WTC11 (cell line): ENCODE measurements at regions not wholly inside any gene's neighbourhood (a gene's known extent, or its start where the extent isn't known, plus 50 kb on each side); places are given as distances from the start of the nearest gene placed in this dataset.
A peak's percentile ranks its signal among the peaks of the same experiment; 100 is the strongest.
"Not testable (repeated sequence)": the region's sequence is repeated elsewhere in the genome, so short reads cannot be mapped to it uniquely, and the experiment has no call there.

Experiments used
- ATAC-seq: fragments of 200-7000 bp; cut with Tn5 transposase; 2 replicates; pipeline ENCODE4 v1.10.0; 2021; ENCODE audit warnings: mild to moderate bottlenecking, moderate library complexity
- CTCF ChIA-PET: fragments of 300-600 bp; sonication (Branson Sonifier 250); formaldehyde crosslinking; loops from one replicate; lab custom pipeline; 2021; ENCODE audit warnings: antibody characterized with exemption; lab: Charles Lee
- POLR2A ChIA-PET: fragments of 350-600 bp; sonication (Branson Sonifier 250); formaldehyde crosslinking; loops from one replicate; lab custom pipeline; 2021; ENCODE audit warnings: antibody characterized with exemption; lab: Charles Lee
- DNase-seq: peaks from one replicate; pipeline ENCODE4 v3.0.0; 2021; ENCODE audit warnings: low spot score
- H3K27ac Mint-ChIP-seq: 2 replicates; pipeline ENCODE4 v1.8.0; 2021; ENCODE audit warnings: mixed read lengths
- H3K27me3 Mint-ChIP-seq: 2 replicates; pipeline ENCODE4 v1.8.0; 2021; ENCODE audit warnings: low read depth, mild to moderate bottlenecking, moderate library complexity, mixed read lengths
- H3K36me3 Mint-ChIP-seq: 2 replicates; pipeline ENCODE4 v1.8.0; 2021; ENCODE audit warnings: mixed read lengths
- H3K4me1 Mint-ChIP-seq: 2 replicates; pipeline ENCODE4 v1.8.0; 2022; ENCODE audit warnings: mixed read lengths
- H3K4me3 Mint-ChIP-seq: 2 replicates; pipeline ENCODE4 v1.8.0; 2021; ENCODE audit warnings: mild to moderate bottlenecking, moderate library complexity, mixed read lengths
- H3K9me3 Mint-ChIP-seq: 2 replicates; pipeline ENCODE4 v1.8.0; 2021; ENCODE audit warnings: mixed read lengths
- ATF1 ChIP-seq: sonication (generic); formaldehyde crosslinking; IDR thresholded peaks from 2 replicates; pipeline ENCODE4 v1.8.1; 2023; ENCODE audit warnings: mild to moderate bottlenecking, moderate library complexity, missing genetic modification reagents
- CBFB ChIP-seq: sonication (generic); formaldehyde crosslinking; IDR thresholded peaks from 2 replicates; pipeline ENCODE4 v1.8.1; 2022; ENCODE audit warnings: mild to moderate bottlenecking, low read depth, missing genetic modification reagents
- FOXP1 ChIP-seq: sonication (generic); formaldehyde crosslinking; IDR thresholded peaks from 2 replicates; pipeline ENCODE4 v1.8.0; 2022; ENCODE audit warnings: missing genetic modification reagents, mild to moderate bottlenecking, moderate library complexity, borderline replicate concordance
- NFE2L1 ChIP-seq: sonication (generic); formaldehyde crosslinking; IDR thresholded peaks from 2 replicates; pipeline ENCODE4 v1.8.1; 2023; ENCODE audit warnings: missing genetic modification reagents
- NR2C2 ChIP-seq: sonication (generic); formaldehyde crosslinking; IDR thresholded peaks from 2 replicates; pipeline ENCODE4 v1.8.0; 2022; ENCODE audit warnings: mild to moderate bottlenecking, missing genetic modification reagents
- OVOL2 ChIP-seq: fragments of 250-450 bp; sonication (Bioruptor Pico); IDR thresholded peaks from 2 replicates; pipeline ENCODE4 v1.9.0; 2021; ENCODE audit warnings: mild to moderate bottlenecking, borderline replicate concordance
- SP1 ChIP-seq: sonication (generic); formaldehyde crosslinking; conservative IDR thresholded peaks from 2 replicates; pipeline ENCODE4 v1.8.1; 2022; ENCODE audit warnings: missing genetic modification reagents
- TCF7 ChIP-seq: sonication (generic); formaldehyde crosslinking; IDR thresholded peaks from 2 replicates; pipeline ENCODE4 v1.8.0; 2022; ENCODE audit warnings: mild to moderate bottlenecking, low read depth, missing genetic modification reagents, moderate library complexity
- TP53 ChIP-seq: sonication (generic); formaldehyde crosslinking; IDR thresholded peaks from 2 replicates; pipeline ENCODE4 v1.8.1; 2023; ENCODE audit warnings: mild to moderate bottlenecking, missing genetic modification reagents
- ZNF138 ChIP-seq: sonication (generic); formaldehyde crosslinking; conservative IDR thresholded peaks from 2 replicates; pipeline ENCODE4 v1.8.1; 2022; ENCODE audit warnings: mild to moderate bottlenecking, moderate library complexity, missing genetic modification reagents
- ZNF219 ChIP-seq: sonication (generic); formaldehyde crosslinking; IDR thresholded peaks from 2 replicates; pipeline ENCODE4 v1.8.0; 2023; ENCODE audit warnings: missing genetic modification reagents, mild to moderate bottlenecking, borderline replicate concordance
- ZNF263 ChIP-seq: sonication (generic); formaldehyde crosslinking; IDR thresholded peaks from 2 replicates; pipeline ENCODE4 v1.8.1; 2022; ENCODE audit warnings: low read depth, mild to moderate bottlenecking, moderate library complexity, missing genetic modification reagents
- ZNF396 ChIP-seq: fragments of 250-450 bp; sonication (Bioruptor Pico); IDR thresholded peaks from 2 replicates; pipeline ENCODE4 v1.8.0; 2021; ENCODE audit warnings: mild to moderate bottlenecking, moderate library complexity, borderline replicate concordance
- ZNF423 ChIP-seq: fragments of 250-450 bp; sonication (Bioruptor Pico); IDR thresholded peaks from 2 replicates; pipeline ENCODE4 v2.1.2; 2022; ENCODE audit warnings: mild to moderate bottlenecking, moderate library complexity
- TF ChIP-seq, protein P1 (sequence below): sonication (generic); formaldehyde crosslinking; conservative IDR thresholded peaks from 2 replicates; pipeline ENCODE4 v1.8.1; 2022; ENCODE audit warnings: mild to moderate bottlenecking, missing genetic modification reagents
- TF ChIP-seq, protein P2 (sequence below): fragments of 250-450 bp; sonication (Bioruptor Pico); IDR thresholded peaks from 2 replicates; pipeline ENCODE4 v1.9.0; 2021; ENCODE audit warnings: mild to moderate bottlenecking, borderline replicate concordance
- TF ChIP-seq, protein P3 (sequence below): sonication (generic); formaldehyde crosslinking; IDR thresholded peaks from 2 replicates; pipeline ENCODE4 v1.8.1; 2023; ENCODE audit warnings: mild to moderate bottlenecking, missing genetic modification reagents, borderline replicate concordance
- TF ChIP-seq, protein P4 (sequence below): sonication (generic); formaldehyde crosslinking; IDR thresholded peaks from 2 replicates; pipeline ENCODE4 v1.8.0; 2022; ENCODE audit warnings: mild to moderate bottlenecking, missing genetic modification reagents

DNA sequence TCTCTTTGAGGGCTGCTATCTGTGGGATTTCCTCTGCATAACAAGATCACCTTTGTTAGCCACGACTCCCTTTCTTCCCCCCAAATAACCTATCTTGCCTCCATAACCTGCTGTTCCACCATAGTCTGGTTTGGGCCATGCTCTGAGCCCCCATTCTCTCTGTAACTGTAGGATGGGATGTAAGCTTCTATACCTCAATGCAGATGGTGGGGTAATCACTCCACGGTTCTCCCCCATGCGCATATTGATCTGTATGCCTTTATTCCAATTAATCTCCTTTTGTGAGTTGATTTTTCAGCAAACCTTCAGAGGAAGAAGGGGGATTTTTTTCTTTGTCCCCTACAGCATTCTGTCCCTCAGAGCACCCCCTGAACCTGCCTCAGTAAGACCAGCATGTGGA is 170.1 kb upstream of the IRF2BP2 start:
- Mint-ChIP-seq H3K9me3 (peaks cover 5% of the 10 kb centered on the region; the same call in 1 of the 2 replicates), H3K4me1 (peaks cover 5% of the 10 kb centered on the region; the same call in 1 of the 2 replicates), H3K4me3 (no peak overlapping the region), H3K27me3 (no peaks in the 10 kb centered on the region), H3K36me3 (no peaks in the 10 kb centered on the region), H3K27ac (no peak overlapping the region)
- DNase-seq (no peak), ATAC-seq (no peak)
- ChIA-PET POLR2A (no interaction called here), CTCF (interaction anchor here (1.3 kb wide), 1 partner anchor 304 kb away, joined by 3 read pairs; no protein-coding TSS in a partner anchor)
- TF ChIP-seq TCF7 (no peak), ZNF423 (CRISPR knock-in tag) (no peak), TP53 (CRISPR knock-in tag) (no peak), NR2C2 (CRISPR knock-in tag) (no peak), ZNF396 (no peak), ZNF138 (no peak)
- TF ChIP-seq, protein P1, sequence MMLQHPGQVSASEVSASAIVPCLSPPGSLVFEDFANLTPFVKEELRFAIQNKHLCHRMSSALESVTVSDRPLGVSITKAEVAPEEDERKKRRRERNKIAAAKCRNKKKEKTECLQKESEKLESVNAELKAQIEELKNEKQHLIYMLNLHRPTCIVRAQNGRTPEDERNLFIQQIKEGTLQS (CRISPR knock-in tag), result no peak
- TF ChIP-seq, protein P2, sequence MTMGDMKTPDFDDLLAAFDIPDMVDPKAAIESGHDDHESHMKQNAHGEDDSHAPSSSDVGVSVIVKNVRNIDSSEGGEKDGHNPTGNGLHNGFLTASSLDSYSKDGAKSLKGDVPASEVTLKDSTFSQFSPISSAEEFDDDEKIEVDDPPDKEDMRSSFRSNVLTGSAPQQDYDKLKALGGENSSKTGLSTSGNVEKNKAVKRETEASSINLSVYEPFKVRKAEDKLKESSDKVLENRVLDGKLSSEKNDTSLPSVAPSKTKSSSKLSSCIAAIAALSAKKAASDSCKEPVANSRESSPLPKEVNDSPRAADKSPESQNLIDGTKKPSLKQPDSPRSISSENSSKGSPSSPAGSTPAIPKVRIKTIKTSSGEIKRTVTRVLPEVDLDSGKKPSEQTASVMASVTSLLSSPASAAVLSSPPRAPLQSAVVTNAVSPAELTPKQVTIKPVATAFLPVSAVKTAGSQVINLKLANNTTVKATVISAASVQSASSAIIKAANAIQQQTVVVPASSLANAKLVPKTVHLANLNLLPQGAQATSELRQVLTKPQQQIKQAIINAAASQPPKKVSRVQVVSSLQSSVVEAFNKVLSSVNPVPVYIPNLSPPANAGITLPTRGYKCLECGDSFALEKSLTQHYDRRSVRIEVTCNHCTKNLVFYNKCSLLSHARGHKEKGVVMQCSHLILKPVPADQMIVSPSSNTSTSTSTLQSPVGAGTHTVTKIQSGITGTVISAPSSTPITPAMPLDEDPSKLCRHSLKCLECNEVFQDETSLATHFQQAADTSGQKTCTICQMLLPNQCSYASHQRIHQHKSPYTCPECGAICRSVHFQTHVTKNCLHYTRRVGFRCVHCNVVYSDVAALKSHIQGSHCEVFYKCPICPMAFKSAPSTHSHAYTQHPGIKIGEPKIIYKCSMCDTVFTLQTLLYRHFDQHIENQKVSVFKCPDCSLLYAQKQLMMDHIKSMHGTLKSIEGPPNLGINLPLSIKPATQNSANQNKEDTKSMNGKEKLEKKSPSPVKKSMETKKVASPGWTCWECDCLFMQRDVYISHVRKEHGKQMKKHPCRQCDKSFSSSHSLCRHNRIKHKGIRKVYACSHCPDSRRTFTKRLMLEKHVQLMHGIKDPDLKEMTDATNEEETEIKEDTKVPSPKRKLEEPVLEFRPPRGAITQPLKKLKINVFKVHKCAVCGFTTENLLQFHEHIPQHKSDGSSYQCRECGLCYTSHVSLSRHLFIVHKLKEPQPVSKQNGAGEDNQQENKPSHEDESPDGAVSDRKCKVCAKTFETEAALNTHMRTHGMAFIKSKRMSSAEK (CRISPR knock-in tag), result no peak

DNA sequence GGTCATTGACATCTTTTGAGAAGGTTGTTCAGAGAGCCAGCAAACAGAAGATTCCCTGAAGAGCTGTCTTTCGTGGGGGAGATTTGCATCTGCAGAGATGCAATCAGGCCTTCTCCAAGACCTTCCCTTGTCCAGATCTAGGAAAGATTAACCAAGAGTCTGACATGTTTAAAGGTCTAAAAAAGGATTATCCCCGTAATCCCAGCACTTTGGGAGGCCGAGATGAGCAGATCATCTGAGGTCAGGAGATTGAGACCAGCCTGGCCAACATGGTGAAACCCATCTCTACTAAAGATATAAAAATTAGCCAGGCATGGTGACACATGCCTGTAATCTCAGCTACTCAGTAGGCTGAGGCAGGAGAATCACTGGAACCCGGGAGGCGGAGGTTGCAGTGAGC is 169.6 kb upstream of the IRF2BP2 start:
- H3K36me3 Mint-ChIP-seq, DNase-seq, POLR2A ChIA-PET, H3K9me3 Mint-ChIP-seq, H3K27me3 Mint-ChIP-seq: not testable (repeated sequence)
- CTCF ChIA-PET, result interaction anchor here (1.3 kb wide), 1 partner anchor 304 kb away, joined by 3 read pairs; no protein-coding TSS in a partner anchor
- TF ChIP-seq ATF1, result 0 out of 2 replicates have a peak, but pooled peaks have one; percentile 12
- TF ChIP-seq, all 79 proteins: peak for 1; not testable (repeated sequence) for 78
- not testable (repeated sequence) for H3K4me1 Mint-ChIP-seq, ATAC-seq, H3K27ac Mint-ChIP-seq, H3K4me3 Mint-ChIP-seq

GRCh38 chr1:234779160-234779538 is 169.2 kb upstream of the IRF2BP2 start:
- Mint-ChIP-seq H3K4me3 (no peak overlapping the region), H3K27me3 (no peaks in the 10 kb centered on the region), H3K9me3 (peaks cover 7% of the 10 kb centered on the region; the same call in 1 of the 2 replicates), H3K4me1 (no peaks in the 10 kb centered on the region), H3K36me3 (no peaks in the 10 kb centered on the region), H3K27ac (no peak overlapping the region)
- DNase-seq, result no peak
- POLR2A ChIA-PET, result no interaction called here
- TF ChIP-seq ATF1 (0 out of 2 replicates have a peak, but pooled peaks have one; percentile 17), ZNF219 (no peak), ZNF423 (CRISPR knock-in tag) (no peak), FOXP1 (CRISPR knock-in tag) (0 out of 2 replicates have a peak, but pooled peaks have one; percentile 37), CBFB (CRISPR knock-in tag) (no peak), NFE2L1 (CRISPR knock-in tag) (no peak), ZNF263 (CRISPR knock-in tag) (no peak), OVOL2 (CRISPR knock-in tag) (no peak), SP1 (CRISPR knock-in tag) (no peak)
- TF ChIP-seq, protein P3, sequence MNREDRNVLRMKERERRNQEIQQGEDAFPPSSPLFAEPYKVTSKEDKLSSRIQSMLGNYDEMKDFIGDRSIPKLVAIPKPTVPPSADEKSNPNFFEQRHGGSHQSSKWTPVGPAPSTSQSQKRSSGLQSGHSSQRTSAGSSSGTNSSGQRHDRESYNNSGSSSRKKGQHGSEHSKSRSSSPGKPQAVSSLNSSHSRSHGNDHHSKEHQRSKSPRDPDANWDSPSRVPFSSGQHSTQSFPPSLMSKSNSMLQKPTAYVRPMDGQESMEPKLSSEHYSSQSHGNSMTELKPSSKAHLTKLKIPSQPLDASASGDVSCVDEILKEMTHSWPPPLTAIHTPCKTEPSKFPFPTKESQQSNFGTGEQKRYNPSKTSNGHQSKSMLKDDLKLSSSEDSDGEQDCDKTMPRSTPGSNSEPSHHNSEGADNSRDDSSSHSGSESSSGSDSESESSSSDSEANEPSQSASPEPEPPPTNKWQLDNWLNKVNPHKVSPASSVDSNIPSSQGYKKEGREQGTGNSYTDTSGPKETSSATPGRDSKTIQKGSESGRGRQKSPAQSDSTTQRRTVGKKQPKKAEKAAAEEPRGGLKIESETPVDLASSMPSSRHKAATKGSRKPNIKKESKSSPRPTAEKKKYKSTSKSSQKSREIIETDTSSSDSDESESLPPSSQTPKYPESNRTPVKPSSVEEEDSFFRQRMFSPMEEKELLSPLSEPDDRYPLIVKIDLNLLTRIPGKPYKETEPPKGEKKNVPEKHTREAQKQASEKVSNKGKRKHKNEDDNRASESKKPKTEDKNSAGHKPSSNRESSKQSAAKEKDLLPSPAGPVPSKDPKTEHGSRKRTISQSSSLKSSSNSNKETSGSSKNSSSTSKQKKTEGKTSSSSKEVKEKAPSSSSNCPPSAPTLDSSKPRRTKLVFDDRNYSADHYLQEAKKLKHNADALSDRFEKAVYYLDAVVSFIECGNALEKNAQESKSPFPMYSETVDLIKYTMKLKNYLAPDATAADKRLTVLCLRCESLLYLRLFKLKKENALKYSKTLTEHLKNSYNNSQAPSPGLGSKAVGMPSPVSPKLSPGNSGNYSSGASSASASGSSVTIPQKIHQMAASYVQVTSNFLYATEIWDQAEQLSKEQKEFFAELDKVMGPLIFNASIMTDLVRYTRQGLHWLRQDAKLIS (CRISPR knock-in tag), result no peak
- TF ChIP-seq, protein P4, sequence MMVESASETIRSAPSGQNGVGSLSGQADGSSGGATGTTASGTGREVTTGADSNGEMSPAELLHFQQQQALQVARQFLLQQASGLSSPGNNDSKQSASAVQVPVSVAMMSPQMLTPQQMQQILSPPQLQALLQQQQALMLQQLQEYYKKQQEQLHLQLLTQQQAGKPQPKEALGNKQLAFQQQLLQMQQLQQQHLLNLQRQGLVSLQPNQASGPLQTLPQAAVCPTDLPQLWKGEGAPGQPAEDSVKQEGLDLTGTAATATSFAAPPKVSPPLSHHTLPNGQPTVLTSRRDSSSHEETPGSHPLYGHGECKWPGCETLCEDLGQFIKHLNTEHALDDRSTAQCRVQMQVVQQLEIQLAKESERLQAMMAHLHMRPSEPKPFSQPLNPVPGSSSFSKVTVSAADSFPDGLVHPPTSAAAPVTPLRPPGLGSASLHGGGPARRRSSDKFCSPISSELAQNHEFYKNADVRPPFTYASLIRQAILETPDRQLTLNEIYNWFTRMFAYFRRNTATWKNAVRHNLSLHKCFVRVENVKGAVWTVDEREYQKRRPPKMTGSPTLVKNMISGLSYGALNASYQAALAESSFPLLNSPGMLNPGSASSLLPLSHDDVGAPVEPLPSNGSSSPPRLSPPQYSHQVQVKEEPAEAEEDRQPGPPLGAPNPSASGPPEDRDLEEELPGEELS (CRISPR knock-in tag), result no peak
- no peak for ATAC-seq
- CTCF ChIA-PET, result interaction anchor here (1.3 kb wide), 1 partner anchor 305 kb away, joined by 3 read pairs; no protein-coding TSS in a partner anchor
